PFSK-1 (cell line): ENCODE measurements at regions not wholly inside any gene's neighbourhood (a gene's known extent, or its start where the extent isn't known, plus 50 kb on each side); places are given as distances from the start of the nearest gene placed in this dataset.

Experiments used
- FOXP2 ChIP-seq: optimal IDR thresholded peaks from 2 replicates; pipeline ENCODE3; 2011; ENCODE audit warnings: borderline replicate concordance, control low read depth, inconsistent platforms; ENCODE audit not compliant: insufficient read depth; ENCODE audit errors: extremely low read length, extremely low read depth
- POLR2AphosphoS5 ChIP-seq: IDR thresholded peaks from 2 replicates; pipeline ENCODE4 v1.6.1; 2012; ENCODE audit warnings: low read depth, mild to moderate bottlenecking, control low read depth, low read length, moderate library complexity
- REST ChIP-seq, 2 experiments: IDR thresholded peaks; 2 replicates each; pipeline versions ENCODE4 v1.6.1 to v1.8.0; 2011 to 2012; ENCODE audit warnings: low read depth in 2 of 2, low read length in 2 of 2, control low read depth in 1 of 2, inconsistent platforms in 1 of 2, mild to moderate bottlenecking in 1 of 2, moderate library complexity in 1 of 2; ENCODE audit not compliant: insufficient read depth in 1 of 2
- SIN3A ChIP-seq: IDR thresholded peaks from 2 replicates; pipeline ENCODE4 v1.6.1; 2012; ENCODE audit warnings: mild to moderate bottlenecking, low read length, moderate library complexity, borderline replicate concordance; ENCODE audit not compliant: insufficient read depth
- TAF1 ChIP-seq: IDR thresholded peaks from 2 replicates; pipeline ENCODE4 v1.6.1; 2012; ENCODE audit warnings: low read length, control low read depth, borderline replicate concordance; ENCODE audit not compliant: insufficient read depth

- TF ChIP-seq FOXP2 (no peak), TAF1 (no peak), POLR2AphosphoS5 (no peak), REST (IDR thresholded peaks at IDR 0.05; ENCODE audit: insufficient read depth in 1 of 2, low read depth in 2 of 2, low read length in 2 of 2) (no peak), SIN3A (no peak)
Measured at GRCh38 chr5:168104811-168105481, 186.5 kb upstream of the WWC1 start.

GRCh38 chr5:168106008-168106761 is 185.3 kb upstream of the WWC1 start:
- no peak for TF ChIP-seq TAF1
- no peak for TF ChIP-seq POLR2AphosphoS5
- TF ChIP-seq FOXP2 = no peak
- no peak for TF ChIP-seq SIN3A
- no peak for TF ChIP-seq REST (IDR thresholded peaks at IDR 0.05; ENCODE audit: insufficient read depth in 1 of 2, low read depth in 2 of 2, low read length in 2 of 2)

GRCh38 chr5:168109441-168109840 is 182.0 kb upstream of the WWC1 start:
- TF ChIP-seq REST (IDR thresholded peaks at IDR 0.05; ENCODE audit: insufficient read depth in 1 of 2, low read depth in 2 of 2, low read length in 2 of 2) (no peak), FOXP2 (no peak), POLR2AphosphoS5 (no peak), SIN3A (no peak), TAF1 (no peak)

- TF ChIP-seq FOXP2 = no peak
- no peak for TF ChIP-seq POLR2AphosphoS5
- TF ChIP-seq TAF1 = no peak
- TF ChIP-seq SIN3A = no peak
Measured at GRCh38 chr5:168110384-168110783, 181.1 kb upstream of the WWC1 start.

GRCh38 chr5:168110870-168111832 is 180.3 kb upstream of the WWC1 start:
- peak in 1 of 2 experiments; percentile 59; a peak in 1 of 4 replicates for TF ChIP-seq REST (IDR thresholded peaks at IDR 0.05; ENCODE audit: insufficient read depth in 1 of 2, low read depth in 2 of 2, low read length in 2 of 2)
- no peak for TF ChIP-seq SIN3A
